HEK293T (cell line): ENCODE measurements at regions not wholly inside any gene's neighbourhood (a gene's known extent, or its start where the extent isn't known, plus 50 kb on each side); places are given as distances from the start of the nearest gene placed in this dataset.

Experiments used
- CTCF ChIA-PET: fragments of 350-600 bp; formaldehyde crosslinking; extraction: SDS; loops from one replicate; lab custom pipeline; 2021; ENCODE audit warnings: antibody characterized with exemption, inconsistent platforms; lab: Yijun Ruan, JAX
- POLR2A ChIA-PET: fragments of 350-600 bp; formaldehyde crosslinking; extraction: SDS; loops from one replicate; lab custom pipeline; 2020; ENCODE audit warnings: antibody characterized with exemption, inconsistent platforms; lab: Yijun Ruan, JAX
- DNase-seq: peaks from one replicate; pipeline ENCODE4 v3.0.0; 2012; ENCODE audit warnings: mixed read lengths; ENCODE audit errors: extremely low spot score
- ARNT ChIP-seq: fragments of 450-650 bp; IDR thresholded peaks from 2 replicates; pipeline ENCODE4 v1.6.1; 2017; ENCODE audit warnings: mild to moderate bottlenecking
- BHLHE40 ChIP-seq: fragments of 450-650 bp; IDR thresholded peaks from 2 replicates; pipeline ENCODE4 v1.6.1; 2016; ENCODE audit warnings: mild to moderate bottlenecking, moderate library complexity, borderline replicate concordance
- CTBP1 ChIP-seq: fragments of 450-650 bp; IDR thresholded peaks from 2 replicates; pipeline ENCODE4 v1.6.1; 2016; ENCODE audit warnings: borderline replicate concordance
- ELF4 ChIP-seq: fragments of 450-650 bp; IDR thresholded peaks from 2 replicates; pipeline ENCODE4 v1.6.1; 2017; ENCODE audit warnings: antibody characterized with exemption
- FOXA1 ChIP-seq: fragments of 450-650 bp; IDR thresholded peaks from 2 replicates; pipeline ENCODE4 v1.6.1; 2016; ENCODE audit warnings: mild to moderate bottlenecking
- FOXK2 ChIP-seq: fragments of 450-650 bp; IDR thresholded peaks from 2 replicates; pipeline ENCODE4 v1.6.1; 2016; ENCODE audit warnings: mild to moderate bottlenecking
- FOXM1 ChIP-seq: fragments of 450-650 bp; IDR thresholded peaks from 2 replicates; pipeline ENCODE4 v1.6.1; 2017; ENCODE audit warnings: mild to moderate bottlenecking, borderline replicate concordance
- HDGF ChIP-seq: fragments of 450-650 bp; IDR thresholded peaks from 2 replicates; pipeline ENCODE4 v1.6.1; 2017; ENCODE audit warnings: antibody characterized with exemption, borderline replicate concordance
- L3MBTL2 ChIP-seq: fragments of 450-650 bp; conservative IDR thresholded peaks from 2 replicates; pipeline ENCODE4 v1.6.1; 2016; ENCODE audit warnings: mild to moderate bottlenecking
- LEF1 ChIP-seq: fragments of 450-650 bp; IDR thresholded peaks from 2 replicates; pipeline ENCODE4 v1.6.1; 2017; ENCODE audit warnings: mild to moderate bottlenecking, borderline replicate concordance
- NFRKB ChIP-seq: fragments of 450-650 bp; IDR thresholded peaks from 2 replicates; pipeline ENCODE4 v1.6.1; 2016; ENCODE audit warnings: mild to moderate bottlenecking, moderate library complexity
- PKNOX1 ChIP-seq: fragments of 450-650 bp; IDR thresholded peaks from 2 replicates; pipeline ENCODE4 v1.6.1; 2016
- SP1 ChIP-seq: fragments of 450-650 bp; IDR thresholded peaks from 2 replicates; pipeline ENCODE4 v1.6.1; 2017
- SUZ12 ChIP-seq: fragments of 450-650 bp; IDR thresholded peaks from 2 replicates; pipeline ENCODE4 v1.6.1; 2016; ENCODE audit warnings: mild to moderate bottlenecking
- TARDBP ChIP-seq: fragments of 450-650 bp; IDR thresholded peaks from 2 replicates; pipeline ENCODE4 v1.6.1; 2016
- ZNF384 ChIP-seq: fragments of 450-650 bp; IDR thresholded peaks from 2 replicates; pipeline ENCODE4 v1.6.1; 2016

- no peak for DNase-seq
- TF ChIP-seq BHLHE40: no peak
- no peak for TF ChIP-seq FOXM1
- no peak for TF ChIP-seq SP1
- TF ChIP-seq ELF4: no peak
- TF ChIP-seq ZNF384: no peak
- no peak for TF ChIP-seq FOXA1
- TF ChIP-seq CTBP1: no peak
- no peak for TF ChIP-seq NFRKB
- no peak for TF ChIP-seq LEF1
- TF ChIP-seq L3MBTL2: no peak
- TF ChIP-seq FOXK2: no peak
- no peak for TF ChIP-seq ARNT
- no peak for TF ChIP-seq SUZ12
- TF ChIP-seq TARDBP: no peak
- TF ChIP-seq PKNOX1: no peak
- TF ChIP-seq HDGF: no peak
- POLR2A ChIA-PET: no interaction called here
- CTCF ChIA-PET: interaction anchor here (0.6 kb wide), 1 partner anchor 11 kb away, joined by 4 read pairs; no protein-coding TSS in a partner anchor
Observed at GRCh38 chr7:114263219-114263618, 151.4 kb upstream of the FOXP2 start.

- ChIA-PET CTCF (interaction anchor here (0.9 kb wide), 1 partner anchor 11 kb away, joined by 3 read pairs; no protein-coding TSS in a partner anchor), POLR2A (no interaction called here)
- no peak for DNase-seq
Observed at GRCh38 chr7:114255404-114255841, 159.2 kb upstream of the FOXP2 start.

GRCh38 chr7:114243646-114244045 lies 171.0 kb upstream of the FOXP2 start:
- TF ChIP-seq PKNOX1 (no peak), TARDBP (no peak), LEF1 (no peak), SP1 (no peak), BHLHE40 (no peak), NFRKB (no peak)
- DNase-seq: no peak
- CTCF ChIA-PET: interaction anchor here (0.7 to 1.1 kb wide), 2 partner anchors 12 to 23 kb away, joined by 3 read pairs; no protein-coding TSS in a partner anchor
- POLR2A ChIA-PET: no interaction called here

More at GRCh38 chr7:114255404-114255841, 159.2 kb upstream of the FOXP2 start:
- TF ChIP-seq PKNOX1 (no peak), FOXA1 (no peak), LEF1 (no peak), L3MBTL2 (no peak), SUZ12 (no peak), NFRKB (no peak)

GRCh38 chr7:114242992-114243507 lies 171.6 kb upstream of the FOXP2 start:
- ChIA-PET POLR2A (no interaction called here), CTCF (no interaction called here)
- no peak for DNase-seq
- no peak for TF ChIP-seq BHLHE40
- peak; percentile 81 for TF ChIP-seq PKNOX1
- TF ChIP-seq ZNF384: 0 out of 2 replicates have a peak, but pooled peaks have one; percentile 6

- CTCF ChIA-PET: no interaction called here
- POLR2A ChIA-PET: no interaction called here
- TF ChIP-seq SP1: no peak
- no peak for DNase-seq
Observed at GRCh38 chr7:114229246-114229645, 185.4 kb upstream of the FOXP2 start.

GRCh38 chr7:114225784-114226183 lies 188.8 kb upstream of the FOXP2 start:
- DNase-seq: no peak
- TF ChIP-seq FOXA1: no peak
- TF ChIP-seq HDGF: no peak
- no peak for TF ChIP-seq PKNOX1
- TF ChIP-seq TARDBP: no peak
- TF ChIP-seq FOXM1: no peak
- no peak for TF ChIP-seq ZNF384
- no peak for TF ChIP-seq ARNT
- no peak for TF ChIP-seq LEF1
- TF ChIP-seq CTBP1: no peak
- no peak for TF ChIP-seq FOXK2
- no peak for TF ChIP-seq SUZ12
- CTCF ChIA-PET: no interaction called here
- POLR2A ChIA-PET: no interaction called here
